LNCaP clone FGC (cell line): ENCODE measurements at regions not wholly inside any gene's neighbourhood (a gene's known extent, or its start where the extent isn't known, plus 50 kb on each side); places are given as distances from the start of the nearest gene placed in this dataset.

Experiments
- DNase-seq: peaks from one replicate; pipeline ENCODE4 v3.0.0-alpha.2; 2011; ENCODE audit warnings: low read depth
- H3K4me3 ChIP-seq: 2 replicates; pipeline ENCODE4 v1.5.1; 2011; ENCODE audit warnings: mild to moderate bottlenecking, low read depth, low read length, control low read depth
- CTCF ChIP-seq: IDR thresholded peaks from 2 replicates; pipeline ENCODE4 v1.5.1; 2012; ENCODE audit warnings: mild to moderate bottlenecking; ENCODE audit not compliant: control insufficient read depth, insufficient read depth; ENCODE audit errors: extremely low read depth

GRCh38 chr9:86591472-86591871 is 237.3 kb upstream of the TUT7 start:
- DNase-seq: no peak

GRCh38 chr9:86589730-86590129 is 235.5 kb upstream of the TUT7 start:
- H3K4me3 ChIP-seq: no peak overlapping the region
- TF ChIP-seq CTCF: no peak
- DNase-seq: no peak

More at GRCh38 chr9:86591472-86591871, 237.3 kb upstream of the TUT7 start:
- TF ChIP-seq CTCF: no peak
- no peak overlapping the region for H3K4me3 ChIP-seq

- TF ChIP-seq CTCF: no peak
- H3K4me3 ChIP-seq: no peak overlapping the region
- no peak for DNase-seq
Measured at GRCh38 chr9:86589273-86589672, 235.1 kb upstream of the TUT7 start.

- no peak for TF ChIP-seq CTCF
- no peak for DNase-seq
- H3K4me3 ChIP-seq: no peak overlapping the region
Measured at GRCh38 chr9:86586144-86586494, 231.9 kb upstream of the TUT7 start.

- no peak for DNase-seq
- peak overlapping the region; percentile 14 for H3K4me3 ChIP-seq
- no peak for TF ChIP-seq CTCF
Measured at GRCh38 chr9:86585422-86586143, 231.4 kb upstream of the TUT7 start.

GRCh38 chr9:86580688-86581087 is 226.5 kb upstream of the TUT7 start:
- no peak for TF ChIP-seq CTCF
- DNase-seq: no peak
- H3K4me3 ChIP-seq: no peak overlapping the region

- no peak for DNase-seq
- no peak for TF ChIP-seq CTCF
- H3K4me3 ChIP-seq: no peak overlapping the region
Measured at GRCh38 chr9:86578722-86579121, 224.5 kb upstream of the TUT7 start.
